Neural cell (in vitro differentiated cells): ENCODE measurements at regions not wholly inside any gene's neighbourhood (a gene's known extent, or its start where the extent isn't known, plus 50 kb on each side); places are given as distances from the start of the nearest gene placed in this dataset.

ENCODE experiments used
- H2AFZ ChIP-seq: fragments of 200-600, 300-800 bp; sonication (generic), shearing (Covaris generic); 2 replicates; pipeline ENCODE4 v1.6.0; 2014; ENCODE audit warnings: low read depth, mild to moderate bottlenecking, antibody characterized with exemption, low read length, moderate library complexity
- H3F3A ChIP-seq: fragments of 200-600 bp; shearing (Covaris generic); 2 replicates; pipeline ENCODE4 v1.6.1; 2016; ENCODE audit warnings: mild to moderate bottlenecking, moderate library complexity, mixed read lengths, antibody characterized with exemption, low read length; ENCODE audit not compliant: insufficient read depth, poor library complexity, severe bottlenecking
- H3K27ac ChIP-seq: fragments of 200-600, 300-800 bp; sonication (generic), shearing (Covaris generic); 2 replicates; pipeline ENCODE4 v1.5.1; 2014; ENCODE audit warnings: mild to moderate bottlenecking, low read length, moderate library complexity
- H3K27me3 ChIP-seq: fragments of 300-800, 200-600 bp; sonication (generic), shearing (Covaris generic); 2 replicates; pipeline ENCODE4 v1.6.0; 2014; ENCODE audit warnings: mild to moderate bottlenecking, low read depth, low read length, moderate library complexity; ENCODE audit not compliant: insufficient read depth
- H3K36me3 ChIP-seq: fragments of 300-800, 200-600 bp; sonication (generic), shearing (Covaris generic); 2 replicates; pipeline ENCODE4 v1.5.1; 2014; ENCODE audit warnings: mild to moderate bottlenecking, antibody characterized with exemption, low read length, moderate library complexity; ENCODE audit not compliant: insufficient read depth
- H3K4me2 ChIP-seq: fragments of 300-800, 200-600 bp; sonication (generic), shearing (Covaris generic); 2 replicates; pipeline ENCODE4 v1.6.0; 2014; ENCODE audit warnings: mild to moderate bottlenecking, low read length
- H3K4me3 ChIP-seq: fragments of 300-800, 200-600 bp; sonication (generic), shearing (Covaris generic); 2 replicates; pipeline ENCODE4 v1.5.1; 2014; ENCODE audit warnings: mild to moderate bottlenecking, low read length, moderate library complexity
- H3K79me2 ChIP-seq: fragments of 200-600 bp; shearing (Covaris generic); replicated peaks from 2 replicates; pipeline ENCODE4 v1.6.0; 2014; ENCODE audit warnings: mild to moderate bottlenecking, low read length, moderate library complexity; ENCODE audit not compliant: insufficient read depth
- H3K9ac ChIP-seq: fragments of 300-800, 200-600 bp; sonication (generic), shearing (Covaris generic); 2 replicates; pipeline ENCODE4 v1.6.1; 2016; ENCODE audit warnings: mild to moderate bottlenecking, low read length, mixed read lengths
- H3K9me2 ChIP-seq: fragments of 200-600 bp; shearing (Covaris generic); 2 replicates; pipeline ENCODE4 v1.6.1; 2016; ENCODE audit warnings: mild to moderate bottlenecking, low read length, mixed read lengths; ENCODE audit not compliant: insufficient read depth
- H3K9me3 ChIP-seq: fragments of 200-600, 300-800 bp; sonication (generic), shearing (Covaris generic); 2 replicates; pipeline ENCODE4 v1.6.1; 2016; ENCODE audit warnings: mild to moderate bottlenecking, mixed run types, low read length, moderate library complexity, mixed read lengths
- H4K20me1 ChIP-seq: fragments of 200-600 bp; shearing (Covaris generic); 2 replicates; pipeline ENCODE4 v1.6.1; 2016; ENCODE audit warnings: mild to moderate bottlenecking, mixed run types; ENCODE audit not compliant: insufficient read depth
- EP300 ChIP-seq: fragments of 450-650 bp; conservative IDR thresholded peaks from 2 replicates; pipeline ENCODE4 v1.6.1; 2014; ENCODE audit warnings: antibody characterized with exemption, mild to moderate bottlenecking, moderate library complexity; ENCODE audit not compliant: poor library complexity, severe bottlenecking
- EZH2 ChIP-seq: fragments of 200-600, 300-800 bp; shearing (Covaris generic), sonication (generic); IDR thresholded peaks from 2 replicates; pipeline ENCODE4 v1.6.1; 2014; ENCODE audit warnings: antibody characterized with exemption, low read length, borderline replicate concordance, mild to moderate bottlenecking; ENCODE audit not compliant: insufficient read depth, poor library complexity, severe bottlenecking
- MXI1 ChIP-seq: fragments of 450-650 bp; conservative IDR thresholded peaks from 2 replicates; pipeline ENCODE4 v1.6.1; 2014; ENCODE audit warnings: antibody characterized with exemption, mild to moderate bottlenecking; ENCODE audit not compliant: poor library complexity, severe bottlenecking
- POLR2AphosphoS5 ChIP-seq: IDR thresholded peaks from 2 replicates; pipeline ENCODE4 v1.6.1; 2012
- RAD21 ChIP-seq: fragments of 450-650 bp; conservative IDR thresholded peaks from 2 replicates; pipeline ENCODE4 v1.6.1; 2014; ENCODE audit warnings: antibody characterized with exemption, mild to moderate bottlenecking, moderate library complexity
- SMC3 ChIP-seq: fragments of 450-650 bp; conservative IDR thresholded peaks from 2 replicates; pipeline ENCODE4 v1.6.1; 2014; ENCODE audit warnings: antibody characterized with exemption, mild to moderate bottlenecking, moderate library complexity; ENCODE audit not compliant: poor library complexity
- TAF1 ChIP-seq: IDR thresholded peaks from 2 replicates; pipeline ENCODE4 v1.6.1; 2012; ENCODE audit warnings: low read depth
- TF ChIP-seq, protein P1 (sequence below): fragments of 450-650 bp; IDR thresholded peaks from 2 replicates; pipeline ENCODE4 v1.5.1; 2014; ENCODE audit warnings: antibody characterized with exemption, mild to moderate bottlenecking, moderate library complexity; ENCODE audit not compliant: poor library complexity, severe bottlenecking
- TF ChIP-seq, protein P2 (sequence below): IDR thresholded peaks from 2 replicates; pipeline ENCODE4 v1.6.1; 2012; ENCODE audit warnings: borderline replicate concordance

DNA sequence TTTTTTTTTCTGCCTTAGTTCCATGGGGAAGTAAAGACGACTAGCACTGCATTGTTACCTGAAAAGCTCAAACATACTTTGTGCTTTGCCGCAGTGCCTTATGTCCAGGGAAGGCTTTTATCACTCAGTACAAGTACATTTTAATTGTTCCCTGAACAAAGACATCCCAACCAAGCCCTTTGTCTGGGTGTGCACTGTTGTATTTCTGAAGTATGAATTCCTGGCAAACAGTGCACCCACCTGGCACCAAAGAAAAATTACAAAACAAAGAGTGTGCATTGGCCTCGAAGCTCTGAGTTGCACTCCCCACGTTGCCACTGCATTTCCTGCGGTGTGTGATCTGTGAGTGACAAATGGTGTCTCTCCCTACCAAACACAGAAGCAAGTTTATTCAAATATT lies 858.5 kb upstream of the PIK3C3 start:
- Histone ChIP-seq H3K9me3 (no peaks in the 10 kb centered on the region), H3K4me3 (no peak overlapping the region), H3K4me2 (no peak overlapping the region), H3K36me3 (no peaks in the 10 kb centered on the region), H3F3A (no peaks in the 10 kb centered on the region), H3K79me2 (no peaks in the 10 kb centered on the region), H3K9ac (no peak overlapping the region), H3K9me2 (no peaks in the 10 kb centered on the region), H2AFZ (no peak overlapping the region), H4K20me1 (no peaks in the 10 kb centered on the region), H3K27me3 (no peaks in the 10 kb centered on the region), H3K27ac (no peak overlapping the region)
- peak; percentile 72 for TF ChIP-seq SMC3
- TF ChIP-seq RAD21 = peak; percentile 80
- no peak for TF ChIP-seq EZH2
- no peak for TF ChIP-seq POLR2AphosphoS5
- TF ChIP-seq, protein P1, sequence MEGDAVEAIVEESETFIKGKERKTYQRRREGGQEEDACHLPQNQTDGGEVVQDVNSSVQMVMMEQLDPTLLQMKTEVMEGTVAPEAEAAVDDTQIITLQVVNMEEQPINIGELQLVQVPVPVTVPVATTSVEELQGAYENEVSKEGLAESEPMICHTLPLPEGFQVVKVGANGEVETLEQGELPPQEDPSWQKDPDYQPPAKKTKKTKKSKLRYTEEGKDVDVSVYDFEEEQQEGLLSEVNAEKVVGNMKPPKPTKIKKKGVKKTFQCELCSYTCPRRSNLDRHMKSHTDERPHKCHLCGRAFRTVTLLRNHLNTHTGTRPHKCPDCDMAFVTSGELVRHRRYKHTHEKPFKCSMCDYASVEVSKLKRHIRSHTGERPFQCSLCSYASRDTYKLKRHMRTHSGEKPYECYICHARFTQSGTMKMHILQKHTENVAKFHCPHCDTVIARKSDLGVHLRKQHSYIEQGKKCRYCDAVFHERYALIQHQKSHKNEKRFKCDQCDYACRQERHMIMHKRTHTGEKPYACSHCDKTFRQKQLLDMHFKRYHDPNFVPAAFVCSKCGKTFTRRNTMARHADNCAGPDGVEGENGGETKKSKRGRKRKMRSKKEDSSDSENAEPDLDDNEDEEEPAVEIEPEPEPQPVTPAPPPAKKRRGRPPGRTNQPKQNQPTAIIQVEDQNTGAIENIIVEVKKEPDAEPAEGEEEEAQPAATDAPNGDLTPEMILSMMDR = peak; percentile 70

DNA sequence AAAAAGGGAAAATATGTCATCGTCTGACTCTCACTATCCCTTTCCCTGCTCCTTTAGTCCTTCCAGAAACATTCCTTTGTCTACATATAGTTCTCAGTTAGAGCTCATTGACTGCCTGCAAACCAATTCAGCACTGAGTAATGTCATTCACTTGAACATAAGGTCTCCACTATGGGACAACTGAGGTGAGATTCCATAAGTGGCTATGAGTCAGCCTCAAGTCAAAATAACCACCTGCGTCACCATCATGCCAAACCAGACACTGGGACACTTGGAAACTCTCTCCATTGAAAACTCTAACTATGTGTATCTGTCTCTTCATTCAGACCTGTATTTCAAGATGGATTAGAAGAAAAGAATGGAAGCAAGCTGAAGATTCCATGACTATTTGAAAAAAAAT lies 878.0 kb upstream of the PIK3C3 start:
- H3K27me3 ChIP-seq = no peaks in the 10 kb centered on the region
- no peak overlapping the region for H3K4me2 ChIP-seq
- no peaks in the 10 kb centered on the region for H3K79me2 ChIP-seq
- no peaks in the 10 kb centered on the region for H3K9me3 ChIP-seq
- H3K9ac ChIP-seq = no peak overlapping the region
- H3K9me2 ChIP-seq = no peaks in the 10 kb centered on the region
- no peaks in the 10 kb centered on the region for H3K36me3 ChIP-seq
- TF ChIP-seq SMC3 (no peak), EZH2 (no peak), EP300 (no peak), TAF1 (no peak), RAD21 (no peak), MXI1 (no peak), POLR2AphosphoS5 (no peak)
- TF ChIP-seq, protein P1 = no peak
- TF ChIP-seq, protein P2, sequence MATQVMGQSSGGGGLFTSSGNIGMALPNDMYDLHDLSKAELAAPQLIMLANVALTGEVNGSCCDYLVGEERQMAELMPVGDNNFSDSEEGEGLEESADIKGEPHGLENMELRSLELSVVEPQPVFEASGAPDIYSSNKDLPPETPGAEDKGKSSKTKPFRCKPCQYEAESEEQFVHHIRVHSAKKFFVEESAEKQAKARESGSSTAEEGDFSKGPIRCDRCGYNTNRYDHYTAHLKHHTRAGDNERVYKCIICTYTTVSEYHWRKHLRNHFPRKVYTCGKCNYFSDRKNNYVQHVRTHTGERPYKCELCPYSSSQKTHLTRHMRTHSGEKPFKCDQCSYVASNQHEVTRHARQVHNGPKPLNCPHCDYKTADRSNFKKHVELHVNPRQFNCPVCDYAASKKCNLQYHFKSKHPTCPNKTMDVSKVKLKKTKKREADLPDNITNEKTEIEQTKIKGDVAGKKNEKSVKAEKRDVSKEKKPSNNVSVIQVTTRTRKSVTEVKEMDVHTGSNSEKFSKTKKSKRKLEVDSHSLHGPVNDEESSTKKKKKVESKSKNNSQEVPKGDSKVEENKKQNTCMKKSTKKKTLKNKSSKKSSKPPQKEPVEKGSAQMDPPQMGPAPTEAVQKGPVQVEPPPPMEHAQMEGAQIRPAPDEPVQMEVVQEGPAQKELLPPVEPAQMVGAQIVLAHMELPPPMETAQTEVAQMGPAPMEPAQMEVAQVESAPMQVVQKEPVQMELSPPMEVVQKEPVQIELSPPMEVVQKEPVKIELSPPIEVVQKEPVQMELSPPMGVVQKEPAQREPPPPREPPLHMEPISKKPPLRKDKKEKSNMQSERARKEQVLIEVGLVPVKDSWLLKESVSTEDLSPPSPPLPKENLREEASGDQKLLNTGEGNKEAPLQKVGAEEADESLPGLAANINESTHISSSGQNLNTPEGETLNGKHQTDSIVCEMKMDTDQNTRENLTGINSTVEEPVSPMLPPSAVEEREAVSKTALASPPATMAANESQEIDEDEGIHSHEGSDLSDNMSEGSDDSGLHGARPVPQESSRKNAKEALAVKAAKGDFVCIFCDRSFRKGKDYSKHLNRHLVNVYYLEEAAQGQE = no peak
- H2AFZ ChIP-seq = no peak overlapping the region
- H3K4me3 ChIP-seq = no peak overlapping the region
- H3K27ac ChIP-seq = no peak overlapping the region
- H4K20me1 ChIP-seq = no peaks in the 10 kb centered on the region
- H3F3A ChIP-seq = no peaks in the 10 kb centered on the region
